Fibroblast of lung (primary cell): ENCODE measurements at regions not wholly inside any gene's neighbourhood (a gene's known extent, or its start where the extent isn't known, plus 50 kb on each side); places are given as distances from the start of the nearest gene placed in this dataset.

Experiments
- DNase-seq, 2 donors: peaks; one replicate each; pipeline versions ENCODE4 v3.0.0 to v3.0.0-alpha.2; 2010; ENCODE audit warnings: low read depth in 2 of 2
- H2AFZ ChIP-seq: 2 replicates; pipeline ENCODE4 v1.5.1; 2012; ENCODE audit warnings: low read length, control low read depth, inconsistent platforms
- H3K27ac ChIP-seq: 2 replicates; pipeline ENCODE4 v1.5.1; 2011; ENCODE audit warnings: low read length, control low read depth; ENCODE audit not compliant: insufficient read depth
- H3K27me3 ChIP-seq: 2 replicates; pipeline ENCODE4 v1.5.1; 2011; ENCODE audit warnings: mild to moderate bottlenecking, low read length; ENCODE audit not compliant: control insufficient read depth, insufficient read depth
- H3K36me3 ChIP-seq: 2 replicates; pipeline ENCODE4 v1.5.1; 2011; ENCODE audit warnings: low read length; ENCODE audit not compliant: control insufficient read depth, insufficient read depth
- H3K4me1 ChIP-seq: 2 replicates; pipeline ENCODE4 v1.5.1; 2011; ENCODE audit warnings: low read length; ENCODE audit not compliant: control insufficient read depth, insufficient read depth; ENCODE audit errors: extremely low read depth
- H3K4me2 ChIP-seq: 2 replicates; pipeline ENCODE4 v1.5.1; 2011; ENCODE audit warnings: low read length, control low read depth; ENCODE audit not compliant: insufficient read depth; ENCODE audit errors: extremely low read depth
- H3K4me3 ChIP-seq, 4 experiments: fragments of 200-600 bp in 1 of 4; sonication (generic) in 1 of 4; replicated peaks in 1 of 4; 2 replicates each; pipeline ENCODE4 v1.5.1; 2011 to 2016; ENCODE audit warnings: low read length in 4 of 4, low read depth in 3 of 4, mild to moderate bottlenecking in 3 of 4, control low read depth in 2 of 4, inconsistent platforms in 1 of 4, mixed read lengths in 1 of 4; ENCODE audit not compliant: insufficient read depth in 1 of 4; ENCODE audit errors: control extremely low read depth in 1 of 4
- H3K79me2 ChIP-seq: 2 replicates; pipeline ENCODE4 v1.5.1; 2012; ENCODE audit warnings: mild to moderate bottlenecking, low read length, inconsistent platforms; ENCODE audit not compliant: control insufficient read depth, insufficient read depth
- H3K9ac ChIP-seq: 2 replicates; pipeline ENCODE4 v1.5.1; 2011; ENCODE audit warnings: mild to moderate bottlenecking, low read length, control low read depth; ENCODE audit not compliant: insufficient read depth
- H3K9me3 ChIP-seq: 2 replicates; pipeline ENCODE4 v1.5.1; 2012; ENCODE audit warnings: low read depth, low read length; ENCODE audit not compliant: control insufficient read depth, insufficient read depth
- H4K20me1 ChIP-seq: 2 replicates; pipeline ENCODE4 v1.5.1; 2011; ENCODE audit warnings: low read length; ENCODE audit not compliant: control insufficient read depth, insufficient read depth; ENCODE audit errors: extremely low read depth
- EZH2 ChIP-seq: IDR thresholded peaks from 2 replicates; pipeline ENCODE4 v1.5.1; 2012; ENCODE audit warnings: low read length, control low read depth, mild to moderate bottlenecking; ENCODE audit errors: missing control alignments
- TF ChIP-seq, protein P1 (sequence below), 2 donors: IDR thresholded peaks in 1 of 2; conservative IDR thresholded peaks in 1 of 2; 1 replicate in 1 of 2; 2 replicates in 1 of 2; pipeline ENCODE4 v1.5.1; 2011 to 2012; ENCODE audit warnings: low read length in 2 of 2, control low read depth in 1 of 2, inconsistent platforms in 1 of 2, low read depth in 1 of 2, mild to moderate bottlenecking in 1 of 2

- Histone ChIP-seq H3K9me3 (no peaks in the 10 kb centered on the region), H3K27ac (no peak overlapping the region), H3K9ac (no peak overlapping the region), H3K27me3 (no peaks in the 10 kb centered on the region), H3K4me3 (no peak overlapping the region), H3K4me1 (no peaks in the 10 kb centered on the region), H2AFZ (no peak overlapping the region), H3K36me3 (no peaks in the 10 kb centered on the region), H3K4me2 (no peak overlapping the region), H3K79me2 (no peaks in the 10 kb centered on the region), H4K20me1 (no peaks in the 10 kb centered on the region)
- DNase-seq: no peak
- TF ChIP-seq, protein P1, sequence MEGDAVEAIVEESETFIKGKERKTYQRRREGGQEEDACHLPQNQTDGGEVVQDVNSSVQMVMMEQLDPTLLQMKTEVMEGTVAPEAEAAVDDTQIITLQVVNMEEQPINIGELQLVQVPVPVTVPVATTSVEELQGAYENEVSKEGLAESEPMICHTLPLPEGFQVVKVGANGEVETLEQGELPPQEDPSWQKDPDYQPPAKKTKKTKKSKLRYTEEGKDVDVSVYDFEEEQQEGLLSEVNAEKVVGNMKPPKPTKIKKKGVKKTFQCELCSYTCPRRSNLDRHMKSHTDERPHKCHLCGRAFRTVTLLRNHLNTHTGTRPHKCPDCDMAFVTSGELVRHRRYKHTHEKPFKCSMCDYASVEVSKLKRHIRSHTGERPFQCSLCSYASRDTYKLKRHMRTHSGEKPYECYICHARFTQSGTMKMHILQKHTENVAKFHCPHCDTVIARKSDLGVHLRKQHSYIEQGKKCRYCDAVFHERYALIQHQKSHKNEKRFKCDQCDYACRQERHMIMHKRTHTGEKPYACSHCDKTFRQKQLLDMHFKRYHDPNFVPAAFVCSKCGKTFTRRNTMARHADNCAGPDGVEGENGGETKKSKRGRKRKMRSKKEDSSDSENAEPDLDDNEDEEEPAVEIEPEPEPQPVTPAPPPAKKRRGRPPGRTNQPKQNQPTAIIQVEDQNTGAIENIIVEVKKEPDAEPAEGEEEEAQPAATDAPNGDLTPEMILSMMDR (conservative IDR thresholded peaks at IDR 0.05 in 1 of 2, IDR thresholded peaks at IDR 0.05 in 1 of 2; ENCODE audit: low read depth in 1 of 2, low read length in 2 of 2): no peak
- TF ChIP-seq EZH2: no peak
Measured at GRCh38 chr12:89117448-89118034, 234.8 kb downstream of the DUSP6 start.

DNA sequence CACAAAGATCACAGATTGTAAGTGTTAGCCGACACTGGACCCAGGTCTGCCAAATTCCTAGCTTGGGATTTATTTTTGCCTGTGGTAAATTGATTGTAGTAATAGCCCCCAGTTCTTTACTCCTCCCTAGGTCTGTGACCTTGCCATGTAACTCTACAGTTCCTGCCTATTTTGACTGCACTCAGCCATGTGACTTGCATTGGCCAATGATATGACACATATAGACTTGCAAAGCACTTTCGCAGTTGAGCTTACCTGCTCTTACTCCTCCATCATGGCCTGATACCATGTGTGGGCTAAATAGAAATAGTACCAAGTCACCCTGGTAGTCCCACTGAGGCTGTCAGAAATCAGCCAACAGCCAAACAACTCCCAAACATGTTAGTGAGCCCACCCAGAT is 240.3 kb downstream of the DUSP6 start:
- DNase-seq: no peak
- TF ChIP-seq, protein P1 (conservative IDR thresholded peaks at IDR 0.05 in 1 of 2, IDR thresholded peaks at IDR 0.05 in 1 of 2; ENCODE audit: low read depth in 1 of 2, low read length in 2 of 2): no peak
- TF ChIP-seq EZH2: no peak
- no peak overlapping the region for H3K27ac ChIP-seq
- no peaks in the 10 kb centered on the region for H3K4me1 ChIP-seq
- no peak overlapping the region for H2AFZ ChIP-seq
- no peak overlapping the region for H3K9ac ChIP-seq
- no peak overlapping the region for H3K4me2 ChIP-seq
- no peaks in the 10 kb centered on the region for H3K79me2 ChIP-seq
- no peaks in the 10 kb centered on the region for H3K36me3 ChIP-seq
- H3K27me3 ChIP-seq: no peaks in the 10 kb centered on the region
- H3K4me3 ChIP-seq: no peak overlapping the region
- H3K9me3 ChIP-seq: no peaks in the 10 kb centered on the region
- no peaks in the 10 kb centered on the region for H4K20me1 ChIP-seq

DNA sequence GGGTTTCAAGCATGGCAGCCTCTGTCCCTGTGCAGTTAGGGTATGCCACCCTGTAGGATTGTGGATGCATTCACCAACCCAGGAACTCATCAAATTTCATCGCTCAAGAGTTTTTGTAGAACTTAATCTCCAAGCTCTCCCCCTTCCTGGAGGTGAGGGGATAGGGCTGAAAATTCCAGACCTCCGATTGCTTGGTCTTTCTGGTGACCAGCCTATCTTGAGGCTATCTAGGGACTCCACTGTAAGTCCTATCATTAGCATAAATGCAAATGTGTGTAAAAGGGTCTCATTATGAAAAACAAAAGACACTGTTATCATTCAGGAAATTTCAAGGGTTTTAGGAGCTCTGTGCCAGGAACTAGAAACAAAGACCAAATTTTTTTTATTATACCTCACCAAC is 244.0 kb downstream of the DUSP6 start:
- Histone ChIP-seq H3K36me3 (no peaks in the 10 kb centered on the region), H3K27ac (no peak overlapping the region), H3K4me1 (no peaks in the 10 kb centered on the region), H3K9me3 (no peaks in the 10 kb centered on the region), H3K9ac (no peak overlapping the region), H4K20me1 (no peaks in the 10 kb centered on the region), H2AFZ (no peak overlapping the region), H3K4me2 (no peak overlapping the region), H3K4me3 (no peak overlapping the region), H3K79me2 (no peaks in the 10 kb centered on the region), H3K27me3 (no peaks in the 10 kb centered on the region)
- no peak for DNase-seq
- TF ChIP-seq EZH2: no peak
- TF ChIP-seq, protein P1 (conservative IDR thresholded peaks at IDR 0.05 in 1 of 2, IDR thresholded peaks at IDR 0.05 in 1 of 2; ENCODE audit: low read depth in 1 of 2, low read length in 2 of 2): no peak
